ENCODE measurements at regions not wholly inside any gene's neighbourhood (a gene's known extent, or its start where the extent isn't known, plus 50 kb on each side); places are given as distances from the start of the nearest gene placed in this dataset.

DNA sequence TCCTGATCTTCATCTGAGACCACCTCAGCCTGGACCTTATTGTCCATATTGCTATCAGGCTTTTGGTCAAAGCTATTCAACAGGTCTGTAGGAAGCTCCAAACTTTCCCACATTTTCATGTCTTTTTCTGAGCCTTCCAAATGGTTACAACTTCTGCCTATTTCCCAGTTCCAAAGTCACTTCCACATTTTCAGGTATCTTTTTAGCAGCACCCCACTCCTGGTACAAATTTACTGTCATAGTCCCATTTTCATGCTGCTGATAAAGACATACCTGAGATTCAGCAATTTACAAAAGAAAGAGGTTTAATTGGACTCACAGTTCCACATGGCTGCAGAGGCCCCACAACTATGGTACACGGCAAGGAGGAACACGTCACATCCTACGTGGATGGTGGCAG is 815.5 kb downstream of the KCNJ2 start:
- no peaks in the 10 kb centered on the region for H3K27me3 Mint-ChIP-seq

DNA sequence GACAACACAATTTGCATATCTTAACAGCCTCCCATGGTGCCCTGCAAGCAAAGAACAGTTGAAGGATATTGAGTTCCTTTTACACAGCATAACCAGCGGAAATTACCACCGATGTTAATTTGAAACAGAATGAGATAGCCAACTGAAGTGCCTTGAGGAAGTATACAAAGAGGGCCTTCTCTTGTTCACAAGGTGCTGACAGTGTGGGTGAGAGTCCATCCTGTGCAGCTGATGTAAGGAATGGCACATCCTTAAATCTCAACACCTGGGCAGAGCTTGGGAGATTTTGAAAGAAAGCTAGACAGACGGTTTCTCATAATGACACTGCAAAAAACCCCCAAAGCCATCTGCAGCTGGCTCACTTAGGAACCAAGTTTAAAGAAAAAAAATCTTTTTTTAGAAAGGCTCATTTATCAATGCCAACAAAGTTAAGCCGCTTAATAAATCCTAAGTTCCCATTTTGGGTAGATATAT is 818.6 kb downstream of the KCNJ2 start:
- H3K9me3 Mint-ChIP-seq: peaks cover 7 to 26% (median 11%) of the 10 kb centered on the region in 7 donors
- DNase-seq (no peak), ATAC-seq (ENCODE audit: low read depth in 2 of 2) (no peak)
- Histone ChIP-seq H3K4me1 (ENCODE audit: control insufficient read depth, insufficient read depth, low read length, poor library complexity, severe bottlenecking) (no peaks in the 10 kb centered on the region), H3K27ac (ENCODE audit: insufficient read depth, low read length, poor library complexity, severe bottlenecking) (no peak overlapping the region), H3K9me3 (ENCODE audit: control insufficient read depth in 2 of 2, low read length in 2 of 2) (peaks cover 5 to 25% of the 10 kb centered on the region in 2 experiments), H3K36me3 (ENCODE audit: control insufficient read depth, insufficient read depth, low read length) (no peaks in the 10 kb centered on the region), H3K27me3 (ENCODE audit: control insufficient read depth, insufficient read depth, low read length) (no peaks in the 10 kb centered on the region), H3K4me3 (ENCODE audit: low read depth, low read length) (no peak overlapping the region)
- no peaks in the 10 kb centered on the region for H3K27me3 Mint-ChIP-seq
- no peak overlapping the region for H3K4me3 Mint-ChIP-seq
- peaks cover 3% of the 10 kb centered on the region for H3K36me3 Mint-ChIP-seq
- no peaks in the 10 kb centered on the region for H3K4me1 Mint-ChIP-seq
- H3K27ac Mint-ChIP-seq: no peak overlapping the region

More for the DNA sequence above, 815.5 kb downstream of the KCNJ2 start:
- Histone ChIP-seq H3K36me3 (ENCODE audit: control insufficient read depth, insufficient read depth, low read length) (no peaks in the 10 kb centered on the region), H3K4me1 (ENCODE audit: control insufficient read depth, insufficient read depth, low read length, poor library complexity, severe bottlenecking) (no peaks in the 10 kb centered on the region), H3K9me3 (ENCODE audit: control insufficient read depth in 2 of 2, low read length in 2 of 2) (peaks cover 5 to 25% of the 10 kb centered on the region in 2 experiments), H3K27ac (ENCODE audit: insufficient read depth, low read length, poor library complexity, severe bottlenecking) (no peak overlapping the region), H3K4me3 (ENCODE audit: low read depth, low read length) (no peak overlapping the region), H3K27me3 (ENCODE audit: control insufficient read depth, insufficient read depth, low read length) (no peaks in the 10 kb centered on the region)
- DNase-seq (no peak), ATAC-seq (ENCODE audit: low read depth in 2 of 2) (no peak)
- H3K36me3 Mint-ChIP-seq: peaks cover 3% of the 10 kb centered on the region
- no peak overlapping the region for H3K27ac Mint-ChIP-seq
- no peak overlapping the region for H3K4me3 Mint-ChIP-seq
- peaks cover 5 to 27% (median 9%) of the 10 kb centered on the region in 7 donors for H3K9me3 Mint-ChIP-seq
- no peaks in the 10 kb centered on the region for H3K4me1 Mint-ChIP-seq

DNA sequence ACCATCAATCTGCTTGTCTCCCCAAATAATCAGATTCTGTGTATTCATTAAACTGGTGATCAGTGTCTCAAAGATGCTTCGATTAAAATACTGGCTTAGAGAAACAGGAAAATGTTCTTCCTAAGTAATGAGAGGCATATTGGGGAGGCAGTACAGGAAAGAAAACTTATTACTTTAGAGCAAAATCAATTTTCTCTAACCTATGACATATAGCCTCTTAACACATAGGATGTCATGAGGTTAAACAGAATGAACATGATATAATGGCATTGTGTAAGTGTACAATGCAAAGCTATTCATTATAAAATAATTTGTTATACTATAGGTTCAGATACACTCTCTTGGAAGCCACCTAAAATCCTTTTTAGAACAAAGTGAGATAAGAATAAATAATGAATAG is 819.3 kb downstream of the KCNJ2 start:
- no peak for DNase-seq
- H3K36me3 Mint-ChIP-seq: no peaks in the 10 kb centered on the region
- no peak for ATAC-seq (ENCODE audit: low read depth in 2 of 2)
- H3K9me3 Mint-ChIP-seq: peaks cover 6 to 25% (median 13%) of the 10 kb centered on the region in 7 donors
- no peaks in the 10 kb centered on the region for H3K36me3 ChIP-seq (ENCODE audit: control insufficient read depth, insufficient read depth, low read length)
- H3K27ac Mint-ChIP-seq: no peak overlapping the region
- H3K4me3 ChIP-seq (ENCODE audit: low read depth, low read length): no peak overlapping the region
- H3K27me3 ChIP-seq (ENCODE audit: control insufficient read depth, insufficient read depth, low read length): no peaks in the 10 kb centered on the region
- H3K4me1 ChIP-seq (ENCODE audit: control insufficient read depth, insufficient read depth, low read length, poor library complexity, severe bottlenecking): no peaks in the 10 kb centered on the region
- no peaks in the 10 kb centered on the region for H3K27me3 Mint-ChIP-seq
- H3K27ac ChIP-seq (ENCODE audit: insufficient read depth, low read length, poor library complexity, severe bottlenecking): no peak overlapping the region
- H3K4me3 Mint-ChIP-seq: no peak overlapping the region
- H3K4me1 Mint-ChIP-seq: no peaks in the 10 kb centered on the region
- peaks cover 5 to 22% of the 10 kb centered on the region in 2 experiments for H3K9me3 ChIP-seq (ENCODE audit: control insufficient read depth in 2 of 2, low read length in 2 of 2)

DNA sequence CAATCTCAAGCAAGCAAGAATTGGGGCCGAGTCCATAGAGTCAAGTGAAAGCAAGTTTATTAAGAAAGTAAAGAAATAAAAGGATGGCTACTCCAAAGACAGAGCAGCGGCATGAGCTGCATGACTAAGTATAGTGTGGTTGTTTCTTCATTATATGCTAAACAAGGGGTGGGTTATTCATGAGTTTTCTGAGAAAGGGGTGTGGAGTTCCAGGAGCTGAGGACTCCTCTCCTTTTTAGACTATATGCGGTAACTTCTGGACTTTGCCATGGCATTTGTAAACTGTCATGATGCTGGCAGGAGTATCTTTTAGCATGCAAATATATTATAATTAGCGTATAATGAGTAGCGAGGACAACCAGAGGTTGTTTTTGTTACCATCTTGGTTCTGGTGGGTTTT is 819.9 kb downstream of the KCNJ2 start:
- DNase-seq (no peak), ATAC-seq (ENCODE audit: low read depth in 2 of 2) (no peak)
- H3K36me3 ChIP-seq (ENCODE audit: control insufficient read depth, insufficient read depth, low read length): no peaks in the 10 kb centered on the region
- no peak overlapping the region for H3K27ac Mint-ChIP-seq
- no peaks in the 10 kb centered on the region for H3K4me1 Mint-ChIP-seq
- no peaks in the 10 kb centered on the region for H3K27me3 ChIP-seq (ENCODE audit: control insufficient read depth, insufficient read depth, low read length)
- H3K4me3 ChIP-seq (ENCODE audit: low read depth, low read length): no peak overlapping the region
- peaks cover 5 to 16% of the 10 kb centered on the region in 2 experiments for H3K9me3 ChIP-seq (ENCODE audit: control insufficient read depth in 2 of 2, low read length in 2 of 2)
- H3K27ac ChIP-seq (ENCODE audit: insufficient read depth, low read length, poor library complexity, severe bottlenecking): no peak overlapping the region
- no peak overlapping the region for H3K4me3 Mint-ChIP-seq
- H3K4me1 ChIP-seq (ENCODE audit: control insufficient read depth, insufficient read depth, low read length, poor library complexity, severe bottlenecking): no peaks in the 10 kb centered on the region
- no peaks in the 10 kb centered on the region for H3K27me3 Mint-ChIP-seq
- no peaks in the 10 kb centered on the region for H3K36me3 Mint-ChIP-seq
- H3K9me3 Mint-ChIP-seq: peaks cover 6 to 25% (median 13%) of the 10 kb centered on the region in 7 donors

DNA sequence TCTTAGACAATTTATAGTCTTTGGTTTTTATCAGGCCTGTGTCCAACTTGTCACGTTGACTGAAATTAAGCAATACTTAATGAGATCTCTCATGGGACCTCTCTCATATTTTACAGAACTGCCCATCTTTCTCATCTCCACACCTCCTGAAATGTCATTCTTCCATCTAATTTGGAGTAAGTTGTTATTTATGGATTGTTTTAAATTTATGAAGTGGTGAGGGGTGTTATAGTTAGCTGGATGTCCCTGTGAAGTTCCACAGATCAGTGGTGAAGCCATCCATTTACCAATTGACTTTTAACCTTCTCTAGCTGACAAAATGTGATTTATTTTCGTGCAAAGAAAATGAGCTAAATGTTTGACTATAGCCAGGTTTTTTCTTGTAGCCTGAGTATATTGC is 824.9 kb downstream of the KCNJ2 start:
- H3K9me3 ChIP-seq (ENCODE audit: control insufficient read depth in 2 of 2, low read length in 2 of 2): peaks cover 0 to 2% of the 10 kb centered on the region in 2 experiments
- H3K27ac Mint-ChIP-seq: no peak overlapping the region
- H3K4me1 Mint-ChIP-seq: no peaks in the 10 kb centered on the region
- H3K27me3 ChIP-seq (ENCODE audit: control insufficient read depth, insufficient read depth, low read length): no peaks in the 10 kb centered on the region
- peaks cover 0 to 20% (median 9%) of the 10 kb centered on the region in 7 donors for H3K9me3 Mint-ChIP-seq
- no peaks in the 10 kb centered on the region for H3K36me3 ChIP-seq (ENCODE audit: control insufficient read depth, insufficient read depth, low read length)
- H3K4me3 ChIP-seq (ENCODE audit: low read depth, low read length): no peak overlapping the region
- DNase-seq (no peak), ATAC-seq (ENCODE audit: low read depth in 2 of 2) (no peak)
- H3K27ac ChIP-seq (ENCODE audit: insufficient read depth, low read length, poor library complexity, severe bottlenecking): no peak overlapping the region
- H3K27me3 Mint-ChIP-seq: no peaks in the 10 kb centered on the region
- H3K4me1 ChIP-seq (ENCODE audit: control insufficient read depth, insufficient read depth, low read length, poor library complexity, severe bottlenecking): no peaks in the 10 kb centered on the region
- H3K36me3 Mint-ChIP-seq: no peaks in the 10 kb centered on the region
- H3K4me3 Mint-ChIP-seq: no peak overlapping the region

DNA sequence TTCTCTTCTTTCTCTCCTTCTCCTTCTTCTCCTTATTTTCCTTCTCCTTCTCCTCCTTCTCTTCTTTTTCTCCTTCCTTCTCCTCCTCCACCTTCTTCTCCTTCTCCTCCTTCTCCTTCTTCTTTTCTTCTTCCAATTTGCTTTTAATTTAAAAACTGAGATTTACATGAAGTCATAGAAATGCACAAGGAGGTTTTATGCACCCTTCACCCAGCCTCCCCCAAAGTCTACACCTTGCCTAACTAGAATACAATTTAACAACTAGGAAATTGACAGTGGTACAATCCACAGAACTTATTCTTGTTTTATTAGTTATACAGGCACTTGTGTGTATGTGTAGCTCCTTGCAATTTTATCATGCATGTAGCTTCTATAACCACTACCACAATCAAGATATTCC is 826.7 kb downstream of the KCNJ2 start:
- H3K36me3 Mint-ChIP-seq: no peaks in the 10 kb centered on the region
- no peaks in the 10 kb centered on the region for H3K4me1 Mint-ChIP-seq
- H3K9me3 Mint-ChIP-seq: peaks cover 0 to 20% (median 10%) of the 10 kb centered on the region in 7 donors
- no peaks in the 10 kb centered on the region for H3K27me3 ChIP-seq (ENCODE audit: control insufficient read depth, insufficient read depth, low read length)
- no peaks in the 10 kb centered on the region for H3K36me3 ChIP-seq (ENCODE audit: control insufficient read depth, insufficient read depth, low read length)
- DNase-seq (no peak), ATAC-seq (ENCODE audit: low read depth in 2 of 2) (no peak)
- H3K27ac Mint-ChIP-seq: no peak overlapping the region
- H3K4me1 ChIP-seq (ENCODE audit: control insufficient read depth, insufficient read depth, low read length, poor library complexity, severe bottlenecking): no peaks in the 10 kb centered on the region
- H3K9me3 ChIP-seq (ENCODE audit: control insufficient read depth in 2 of 2, low read length in 2 of 2): peaks cover 0 to 2% of the 10 kb centered on the region in 2 experiments
- no peaks in the 10 kb centered on the region for H3K27me3 Mint-ChIP-seq
- no peak overlapping the region for H3K27ac ChIP-seq (ENCODE audit: insufficient read depth, low read length, poor library complexity, severe bottlenecking)
- no peak overlapping the region for H3K4me3 Mint-ChIP-seq
- no peak overlapping the region for H3K4me3 ChIP-seq (ENCODE audit: low read depth, low read length)

DNA sequence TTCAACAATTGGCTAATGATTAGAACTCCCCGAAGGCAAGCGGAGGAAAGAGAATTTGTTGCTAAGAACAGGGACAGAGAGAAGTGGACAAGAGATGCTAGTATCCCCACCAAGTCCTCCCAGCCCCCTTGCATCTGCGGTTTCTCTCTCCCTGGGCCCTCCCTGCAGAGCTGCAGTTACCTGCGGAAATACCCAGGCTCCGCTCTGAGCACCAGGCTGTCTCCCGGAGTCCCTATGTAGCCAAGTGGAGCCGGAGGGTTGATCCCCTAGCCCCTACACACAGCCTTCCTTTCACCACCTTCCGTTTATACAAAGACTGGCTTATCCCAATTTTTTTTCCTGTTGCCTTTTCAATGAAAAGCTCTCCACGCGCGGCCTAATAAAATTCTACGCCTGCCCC is 834.4 kb downstream of the KCNJ2 start:
- Histone ChIP-seq H3K27me3 (ENCODE audit: control insufficient read depth, insufficient read depth, low read length) (no peaks in the 10 kb centered on the region), H3K4me3 (ENCODE audit: low read depth, low read length) (no peak overlapping the region), H3K4me1 (ENCODE audit: control insufficient read depth, insufficient read depth, low read length, poor library complexity, severe bottlenecking) (no peaks in the 10 kb centered on the region), H3K27ac (ENCODE audit: insufficient read depth, low read length, poor library complexity, severe bottlenecking) (no peak overlapping the region), H3K36me3 (ENCODE audit: control insufficient read depth, insufficient read depth, low read length) (no peaks in the 10 kb centered on the region), H3K9me3 (ENCODE audit: control insufficient read depth in 2 of 2, low read length in 2 of 2) (peaks cover 0 to 8% of the 10 kb centered on the region in 2 experiments)
- H3K36me3 Mint-ChIP-seq: no peaks in the 10 kb centered on the region
- DNase-seq (no peak), ATAC-seq (ENCODE audit: low read depth in 2 of 2) (no peak)
- H3K27ac Mint-ChIP-seq: no peak overlapping the region
- H3K4me3 Mint-ChIP-seq: no peak overlapping the region
- no peaks in the 10 kb centered on the region for H3K4me1 Mint-ChIP-seq
- H3K27me3 Mint-ChIP-seq: no peaks in the 10 kb centered on the region
- peaks cover 0 to 6% (median 4%) of the 10 kb centered on the region in 7 donors for H3K9me3 Mint-ChIP-seq

DNA sequence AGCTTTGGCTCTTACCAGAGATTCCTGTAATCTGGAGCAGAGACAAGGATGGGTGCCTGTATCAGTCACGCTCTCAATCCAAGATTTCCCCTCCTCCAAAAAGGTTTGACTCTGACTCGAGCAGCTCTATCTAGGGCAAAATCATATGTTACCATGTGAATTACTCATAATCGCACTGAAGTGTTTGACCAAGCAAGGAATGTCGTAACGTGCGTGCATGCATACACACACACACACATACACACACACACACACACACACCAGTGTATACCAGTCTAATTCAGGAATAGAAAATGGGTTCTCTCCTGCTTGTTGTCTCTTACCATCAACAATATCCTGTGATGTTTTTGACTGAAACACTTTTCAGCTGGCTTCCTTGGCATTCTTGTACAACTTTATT is 835.1 kb downstream of the KCNJ2 start:
- no peaks in the 10 kb centered on the region for H3K27me3 Mint-ChIP-seq
- H3K27me3 ChIP-seq (ENCODE audit: control insufficient read depth, insufficient read depth, low read length): no peaks in the 10 kb centered on the region
- no peaks in the 10 kb centered on the region for H3K4me1 ChIP-seq (ENCODE audit: control insufficient read depth, insufficient read depth, low read length, poor library complexity, severe bottlenecking)

More for the DNA sequence above, 835.1 kb downstream of the KCNJ2 start:
- Mint-ChIP-seq H3K27ac (no peak overlapping the region), H3K36me3 (no peaks in the 10 kb centered on the region), H3K4me3 (no peak overlapping the region), H3K4me1 (no peaks in the 10 kb centered on the region), H3K9me3 (peaks cover 0 to 8% (median 5%) of the 10 kb centered on the region in 7 donors)
- Histone ChIP-seq H3K9me3 (ENCODE audit: control insufficient read depth in 2 of 2, low read length in 2 of 2) (peaks cover 0 to 8% of the 10 kb centered on the region in 2 experiments), H3K27ac (ENCODE audit: insufficient read depth, low read length, poor library complexity, severe bottlenecking) (no peak overlapping the region), H3K4me3 (ENCODE audit: low read depth, low read length) (no peak overlapping the region), H3K36me3 (ENCODE audit: control insufficient read depth, insufficient read depth, low read length) (no peaks in the 10 kb centered on the region)
- DNase-seq: no peak
- ATAC-seq (ENCODE audit: low read depth in 2 of 2): no peak
